Left ventricle myocardium inferior (tissue), 1 donor: ENCODE measurements at regions not wholly inside any gene's neighbourhood (a gene's known extent, or its start where the extent isn't known, plus 50 kb on each side); places are given as distances from the start of the nearest gene placed in this dataset.

Source experiments
- DNase-seq: peaks from one replicate; pipeline ENCODE4 v3.0.0-alpha.2; 2020
- H3K27ac ChIP-seq: fragments of 200-600 bp; replicated peaks from 2 replicates; pipeline ENCODE4 v1.8.0; 2021
- H3K27me3 ChIP-seq: fragments of 200-600 bp; 2 replicates; pipeline ENCODE4 v1.8.0; 2021; ENCODE audit warnings: low read depth
- H3K36me3 ChIP-seq: fragments of 200-600 bp; 2 replicates; pipeline ENCODE4 v1.8.0; 2021
- H3K4me1 ChIP-seq: fragments of 200-600 bp; 2 replicates; pipeline ENCODE4 v1.8.0; 2021
- H3K4me3 ChIP-seq: fragments of 200-600 bp; 2 replicates; pipeline ENCODE4 v1.8.0; 2021; ENCODE audit warnings: mild to moderate bottlenecking, moderate library complexity
- H3K9me3 ChIP-seq: fragments of 200-600 bp; replicated peaks from 2 replicates; pipeline ENCODE4 v1.8.0; 2021
- CTCF ChIP-seq: fragments of 200-600 bp; IDR thresholded peaks from 2 replicates; pipeline ENCODE4 v1.8.0; 2021; ENCODE audit warnings: antibody characterized with exemption, mild to moderate bottlenecking, borderline replicate concordance
- intact Hi-C: fragments of 100-400 bp; cut with micrococcal nuclease; formaldehyde crosslinking; loops from one replicate; pipeline ENCODE4 v1.11.0; 2022
- donor health status: DM: no; HTN: yes; CAD: no; lungs with severe emphysema.

DNA sequence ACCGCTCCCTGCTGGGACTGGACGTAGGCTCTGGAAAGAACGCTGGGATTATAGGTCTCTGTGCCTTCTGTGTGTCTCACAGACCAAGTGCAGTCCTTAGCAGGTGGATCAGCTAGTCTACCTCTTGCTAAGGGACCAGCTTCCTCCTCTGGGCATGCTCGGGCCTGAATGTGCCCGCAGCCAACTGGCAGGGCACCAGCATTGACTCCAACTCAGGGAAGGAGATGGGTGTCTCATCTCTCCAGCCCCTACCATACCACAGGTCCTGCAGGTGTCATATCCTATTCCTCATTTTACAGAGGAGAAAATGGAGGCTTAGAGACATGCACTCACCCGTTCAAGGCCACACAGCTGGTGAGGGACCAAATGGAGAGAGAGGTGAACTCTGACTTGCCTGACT is 340.2 kb downstream of the PTPRU start:
- Histone ChIP-seq H3K4me3 (no peak overlapping the region), H3K27ac (no peak overlapping the region), H3K4me1 (peaks cover 8% of the 10 kb centered on the region), H3K27me3 (peaks cover 33% of the 10 kb centered on the region), H3K9me3 (no peaks in the 10 kb centered on the region), H3K36me3 (no peaks in the 10 kb centered on the region)
- TF ChIP-seq CTCF, result no peak
- intact Hi-C loops, result no loop called here
- no peak for DNase-seq

- intact Hi-C loops, result no loop called here
- Histone ChIP-seq H3K9me3 (no peaks in the 10 kb centered on the region), H3K36me3 (no peaks in the 10 kb centered on the region), H3K27me3 (peaks cover 31% of the 10 kb centered on the region), H3K4me1 (peaks cover 8% of the 10 kb centered on the region), H3K27ac (peak overlapping the region; percentile 23), H3K4me3 (no peak overlapping the region)
- no peak for DNase-seq
- no peak for TF ChIP-seq CTCF
Observed at GRCh38 chr1:29575826-29576225, 339.5 kb downstream of the PTPRU start.

DNA sequence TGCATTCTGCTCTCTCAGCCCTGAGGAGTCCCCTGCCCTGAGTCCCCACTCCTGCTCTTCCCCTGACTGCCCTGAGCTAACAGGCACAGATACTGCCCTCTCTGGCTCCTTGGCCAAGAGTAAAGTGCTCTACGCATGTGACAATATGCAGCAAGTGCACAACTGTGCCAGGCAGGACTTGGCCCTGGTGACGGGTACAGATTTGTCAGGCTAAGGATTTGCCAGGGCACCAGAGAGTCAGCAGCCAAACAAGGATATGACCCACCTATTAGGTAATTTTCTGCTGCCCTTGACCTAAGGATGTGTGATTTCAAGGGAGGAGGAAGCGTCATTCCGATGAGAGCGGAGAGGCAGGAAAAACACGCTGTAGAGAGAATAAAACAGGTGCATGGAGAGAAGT is 339.0 kb downstream of the PTPRU start:
- intact Hi-C loops, result no loop called here
- TF ChIP-seq CTCF, result no peak
- peaks cover 25% of the 10 kb centered on the region for H3K27me3 ChIP-seq
- no peaks in the 10 kb centered on the region for H3K9me3 ChIP-seq
- peaks cover 8% of the 10 kb centered on the region for H3K4me1 ChIP-seq
- peak overlapping the region; percentile 23 for H3K27ac ChIP-seq
- peak; percentile 49 for DNase-seq
- no peaks in the 10 kb centered on the region for H3K36me3 ChIP-seq
- H3K4me3 ChIP-seq, result no peak overlapping the region

- Histone ChIP-seq H3K27ac (no peak overlapping the region), H3K36me3 (no peaks in the 10 kb centered on the region)
- intact Hi-C loops, result no loop called here
Observed at GRCh38 chr1:29574871-29575270, 338.5 kb downstream of the PTPRU start.

DNA sequence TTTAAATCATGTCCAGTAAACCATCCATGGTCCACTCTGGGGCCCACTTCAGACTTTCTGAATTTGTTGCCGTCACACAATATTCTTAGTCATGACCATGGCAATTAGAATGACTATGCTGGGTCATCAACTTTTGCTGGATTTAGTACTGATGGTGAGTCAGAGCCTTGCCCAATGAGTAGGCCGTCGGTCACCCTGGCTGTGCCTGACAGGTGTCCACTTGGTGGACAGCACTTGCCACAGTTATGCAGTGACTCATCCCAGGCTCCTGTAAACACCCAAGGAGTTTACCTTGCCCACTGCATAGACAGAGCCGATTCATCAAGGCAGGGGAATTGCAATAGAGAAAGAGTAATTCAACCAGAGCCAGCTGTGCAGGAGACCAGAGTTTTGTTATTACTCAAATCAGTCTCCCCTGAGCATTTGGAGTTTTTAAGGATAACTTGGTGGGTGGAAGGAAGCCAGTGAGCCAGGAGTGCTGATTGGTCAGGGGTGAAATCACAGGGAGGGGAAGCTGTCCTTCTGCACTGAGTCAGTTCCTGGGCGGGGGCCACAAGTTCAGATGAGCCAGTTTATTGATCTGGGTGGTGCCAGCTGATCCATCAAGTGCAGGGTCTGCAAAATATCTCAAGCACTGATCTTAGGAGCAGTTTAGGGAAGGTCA is 333.8 kb downstream of the PTPRU start:
- intact Hi-C loops, result no loop called here

More at GRCh38 chr1:29574871-29575270, 338.5 kb downstream of the PTPRU start:
- no peak for TF ChIP-seq CTCF
- H3K4me1 ChIP-seq, result peaks cover 8% of the 10 kb centered on the region
- H3K4me3 ChIP-seq, result no peak overlapping the region
- DNase-seq, result no peak
- H3K27me3 ChIP-seq, result peaks cover 23% of the 10 kb centered on the region
- H3K9me3 ChIP-seq, result no peaks in the 10 kb centered on the region

More for the DNA sequence above, 333.8 kb downstream of the PTPRU start:
- Histone ChIP-seq H3K27ac (no peak overlapping the region), H3K4me1 (peaks cover 3% of the 10 kb centered on the region), H3K9me3 (peaks cover 34% of the 10 kb centered on the region), H3K36me3 (no peaks in the 10 kb centered on the region), H3K4me3 (no peak overlapping the region), H3K27me3 (peaks cover 4% of the 10 kb centered on the region)
- no peak for TF ChIP-seq CTCF
- no peak for DNase-seq
